MCF 10A (cell line): ENCODE measurements at regions not wholly inside any gene's neighbourhood (a gene's known extent, or its start where the extent isn't known, plus 50 kb on each side); places are given as distances from the start of the nearest gene placed in this dataset.

Experiments used
- BruUV-seq: library from RNA; stranded (reverse); fragments of 400-500 nt; replicated peaks from 2 replicates; lab custom pipeline; 2021; lab: Mats Ljungman, UMichigan
- CTCF ChIA-PET: fragments of 300-600 bp; sonication (Branson Sonifier 250); formaldehyde crosslinking; extraction: SDS; loops from one replicate; lab custom pipeline; 2021; ENCODE audit warnings: antibody characterized with exemption, inconsistent platforms; lab: Yijun Ruan, JAX
- POLR2A ChIA-PET: fragments of 300-600, 350-650 bp; sonication (Branson Sonifier 250); formaldehyde crosslinking; extraction: SDS; loops from one replicate; lab custom pipeline; 2020; ENCODE audit warnings: antibody characterized with exemption, inconsistent platforms; lab: Yijun Ruan, JAX
- DNase-seq: peaks from one replicate; pipeline ENCODE4 v3.0.0-alpha.2; 2018; ENCODE audit not compliant: unreplicated experiment
- H3K27ac Mint-ChIP-seq: one replicate; pipeline ENCODE4 v1.8.0; 2022; ENCODE audit warnings: mild to moderate bottlenecking, low read depth, mixed read lengths; ENCODE audit not compliant: unreplicated experiment
- H3K27me3 Mint-ChIP-seq: one replicate; pipeline ENCODE4 v1.8.0; 2022; ENCODE audit warnings: mixed read lengths; ENCODE audit not compliant: insufficient read depth, unreplicated experiment
- H3K36me3 Mint-ChIP-seq: one replicate; pipeline ENCODE4 v1.8.0; 2022; ENCODE audit warnings: mild to moderate bottlenecking, moderate library complexity, mixed read lengths; ENCODE audit not compliant: insufficient read depth, unreplicated experiment
- H3K4me1 Mint-ChIP-seq: one replicate; pipeline ENCODE4 v1.8.0; 2022; ENCODE audit warnings: mixed read lengths; ENCODE audit not compliant: insufficient read depth, unreplicated experiment
- H3K4me3 Mint-ChIP-seq: one replicate; pipeline ENCODE4 v1.8.0; 2022; ENCODE audit warnings: mild to moderate bottlenecking, moderate library complexity, mixed read lengths; ENCODE audit not compliant: unreplicated experiment
- H3K9me3 Mint-ChIP-seq: one replicate; pipeline ENCODE4 v1.8.0; 2022; ENCODE audit warnings: mixed read lengths; ENCODE audit not compliant: unreplicated experiment
- intact Hi-C: fragments of 100-400 bp; cut with micrococcal nuclease; formaldehyde crosslinking; loops from 2 replicates; pipeline ENCODE4 v1.14.1; 2022
- TF ChIP-seq, protein P1 (sequence below): fragments of 200-600 bp; IDR thresholded peaks from one replicate; pipeline ENCODE4 v1.8.0; 2022; ENCODE audit warnings: antibody characterized with exemption, mild to moderate bottlenecking; ENCODE audit not compliant: unreplicated experiment

DNA sequence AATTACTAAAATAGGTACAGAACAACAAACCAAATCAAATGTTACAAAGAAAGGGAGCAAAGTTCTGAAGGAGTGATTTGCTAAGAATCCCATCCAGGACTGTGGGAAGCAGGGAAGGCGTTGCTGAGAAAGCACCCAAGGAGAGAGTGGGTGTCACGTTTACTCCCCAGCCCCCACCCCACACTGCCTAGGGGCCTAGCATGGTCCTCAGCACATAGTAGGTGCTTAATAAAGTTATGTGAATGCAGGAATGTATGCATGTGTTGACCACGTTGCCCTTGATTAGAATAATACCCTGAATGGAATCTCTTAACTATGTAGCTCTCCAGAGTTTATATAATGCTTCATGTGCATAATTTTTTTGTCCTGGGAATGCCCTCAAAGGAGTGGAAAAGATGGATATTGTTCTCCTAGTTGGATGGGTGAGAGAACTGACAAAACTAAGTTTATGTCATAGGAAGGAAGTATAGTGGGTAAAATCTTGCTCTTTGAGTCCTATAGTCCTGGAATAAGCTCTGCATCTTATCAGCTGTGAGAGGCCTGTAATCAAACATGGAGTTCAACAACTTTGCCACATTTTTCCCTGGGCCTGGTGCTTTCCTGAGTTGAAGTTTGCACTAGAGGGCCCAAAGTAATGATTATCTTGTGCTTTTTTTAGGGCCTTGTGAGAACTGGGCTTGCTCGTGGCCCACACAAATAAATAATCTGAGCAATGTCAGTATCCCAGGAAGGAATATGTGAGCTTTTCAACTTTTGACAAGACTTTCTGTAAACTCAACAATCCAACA lies 53.8 kb upstream of the LMO2 start:
- intact Hi-C loops: no loop called here
- Mint-ChIP-seq H3K4me3 (no peak overlapping the region), H3K27ac (no peak overlapping the region), H3K36me3 (peaks cover 4% of the 10 kb centered on the region), H3K27me3 (no peaks in the 10 kb centered on the region), H3K4me1 (peaks cover 12% of the 10 kb centered on the region), H3K9me3 (no peaks in the 10 kb centered on the region)
- ChIA-PET POLR2A (no interaction called here), CTCF (interaction anchor here (0.6 to 2.0 kb wide), 2 partner anchors 88 to 137 kb away, joined by 3 to 8 read pairs; no protein-coding TSS in a partner anchor)
- no peak for DNase-seq
- no TSS peak for BruUV-seq
- TF ChIP-seq, protein P1, sequence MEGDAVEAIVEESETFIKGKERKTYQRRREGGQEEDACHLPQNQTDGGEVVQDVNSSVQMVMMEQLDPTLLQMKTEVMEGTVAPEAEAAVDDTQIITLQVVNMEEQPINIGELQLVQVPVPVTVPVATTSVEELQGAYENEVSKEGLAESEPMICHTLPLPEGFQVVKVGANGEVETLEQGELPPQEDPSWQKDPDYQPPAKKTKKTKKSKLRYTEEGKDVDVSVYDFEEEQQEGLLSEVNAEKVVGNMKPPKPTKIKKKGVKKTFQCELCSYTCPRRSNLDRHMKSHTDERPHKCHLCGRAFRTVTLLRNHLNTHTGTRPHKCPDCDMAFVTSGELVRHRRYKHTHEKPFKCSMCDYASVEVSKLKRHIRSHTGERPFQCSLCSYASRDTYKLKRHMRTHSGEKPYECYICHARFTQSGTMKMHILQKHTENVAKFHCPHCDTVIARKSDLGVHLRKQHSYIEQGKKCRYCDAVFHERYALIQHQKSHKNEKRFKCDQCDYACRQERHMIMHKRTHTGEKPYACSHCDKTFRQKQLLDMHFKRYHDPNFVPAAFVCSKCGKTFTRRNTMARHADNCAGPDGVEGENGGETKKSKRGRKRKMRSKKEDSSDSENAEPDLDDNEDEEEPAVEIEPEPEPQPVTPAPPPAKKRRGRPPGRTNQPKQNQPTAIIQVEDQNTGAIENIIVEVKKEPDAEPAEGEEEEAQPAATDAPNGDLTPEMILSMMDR: no peak

DNA sequence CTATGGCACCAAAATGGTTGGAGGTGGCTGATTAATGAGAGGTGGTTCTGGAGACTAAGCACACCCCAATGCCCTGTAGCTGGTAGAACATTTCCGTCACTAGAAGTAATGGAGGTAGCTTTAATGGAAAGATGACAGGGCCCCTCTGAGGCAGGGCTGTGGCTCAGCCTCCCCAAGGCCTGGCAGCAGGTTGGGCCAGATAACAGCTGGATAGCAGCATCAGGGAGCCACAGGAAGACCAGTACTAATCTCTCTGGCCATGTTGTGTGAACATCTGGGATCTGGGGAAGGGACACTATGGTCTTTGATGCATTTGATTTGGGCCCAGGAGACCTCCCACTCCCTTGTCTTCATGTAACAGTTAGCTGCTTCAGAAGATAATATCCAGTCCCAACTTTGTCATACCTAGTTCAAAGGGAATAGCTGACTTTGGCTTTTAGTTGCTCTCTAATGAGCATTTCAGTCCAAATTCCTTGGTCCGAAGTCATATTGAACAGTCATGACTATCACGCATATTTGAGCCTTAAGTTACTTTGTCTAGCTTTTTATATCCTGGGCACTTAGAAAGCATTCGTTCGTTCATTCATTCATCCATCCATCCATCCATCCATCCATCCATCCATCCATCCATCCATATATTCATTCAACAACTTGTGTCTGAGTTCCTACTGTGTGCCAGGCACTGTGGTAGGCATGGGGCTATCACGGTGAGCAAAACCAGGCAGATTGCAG lies 53.0 kb upstream of the LMO2 start:
- H3K36me3 Mint-ChIP-seq: peaks cover 4% of the 10 kb centered on the region
- TF ChIP-seq, protein P1: no peak
- POLR2A ChIA-PET: no interaction called here
- CTCF ChIA-PET: interaction anchor here (0.6 to 2.0 kb wide), 2 partner anchors 87 to 136 kb away, joined by 3 to 8 read pairs; no protein-coding TSS in a partner anchor
- H3K4me1 Mint-ChIP-seq: peaks cover 12% of the 10 kb centered on the region
- BruUV-seq: no TSS peak
- intact Hi-C loops: no loop called here
- no peak for DNase-seq
- H3K4me3 Mint-ChIP-seq: no peak overlapping the region
- no peaks in the 10 kb centered on the region for H3K27me3 Mint-ChIP-seq
- no peaks in the 10 kb centered on the region for H3K9me3 Mint-ChIP-seq
- no peak overlapping the region for H3K27ac Mint-ChIP-seq

DNA sequence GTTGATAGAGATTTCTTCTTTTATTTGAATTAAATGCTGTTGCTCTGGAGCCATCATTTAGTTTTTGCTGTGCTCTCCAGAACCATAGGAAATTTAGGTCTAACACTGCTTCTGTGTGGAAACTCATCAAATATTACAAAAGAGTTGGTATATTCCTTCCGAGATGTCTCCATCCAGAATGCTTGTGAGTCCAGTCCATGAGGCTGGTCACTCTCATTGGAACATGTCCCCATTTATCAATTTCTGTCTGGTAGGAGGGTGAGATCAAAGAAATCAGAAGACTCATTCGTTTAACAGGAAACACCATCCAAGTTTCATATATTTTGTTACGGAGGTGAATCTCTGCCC lies 52.4 kb upstream of the LMO2 start:
- no peaks in the 10 kb centered on the region for H3K9me3 Mint-ChIP-seq
- no TSS peak for BruUV-seq
- H3K27ac Mint-ChIP-seq: no peak overlapping the region
- intact Hi-C loops: no loop called here
- H3K4me1 Mint-ChIP-seq: peaks cover 12% of the 10 kb centered on the region
- ChIA-PET CTCF (interaction anchor here (1.3 kb wide), 2 partner anchors 26 to 87 kb away, joined by 4 to 7 read pairs; no protein-coding TSS in a partner anchor), POLR2A (no interaction called here)
- H3K27me3 Mint-ChIP-seq: no peaks in the 10 kb centered on the region
- DNase-seq: no peak
- peaks cover 4% of the 10 kb centered on the region for H3K36me3 Mint-ChIP-seq
- TF ChIP-seq, protein P1: no peak
- no peak overlapping the region for H3K4me3 Mint-ChIP-seq

DNA sequence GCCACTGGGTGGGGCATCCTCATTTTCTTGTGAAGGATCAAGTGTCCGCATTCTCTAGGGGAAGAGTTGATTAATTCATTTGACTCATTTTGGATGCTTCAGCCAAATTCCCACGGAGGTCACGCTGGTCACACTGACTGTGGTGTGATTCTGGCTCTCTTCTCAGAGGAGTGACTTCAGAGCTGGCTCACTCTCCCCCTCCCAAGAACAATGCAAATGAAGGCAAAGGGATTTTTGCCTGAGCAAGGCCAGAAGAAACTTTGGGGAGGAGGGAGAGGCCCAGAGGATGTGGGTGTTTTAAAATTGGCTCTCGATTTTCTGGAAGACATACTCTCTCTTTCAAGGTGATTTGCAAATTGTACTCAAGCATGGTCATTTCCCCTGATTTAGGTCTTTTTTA lies 51.1 kb upstream of the LMO2 start:
- intact Hi-C loops: no loop called here
- DNase-seq: peak; percentile 52

More for the DNA sequence above, 51.1 kb upstream of the LMO2 start:
- POLR2A ChIA-PET: no interaction called here
- H3K27ac Mint-ChIP-seq: no peak overlapping the region
- CTCF ChIA-PET: interaction anchor here (0.6 to 1.3 kb wide), 5 partner anchors 27 to 85 kb away, joined by 3 to 7 read pairs (median 4); no protein-coding TSS in a partner anchor
- no peak overlapping the region for H3K4me3 Mint-ChIP-seq
- peaks cover 12% of the 10 kb centered on the region for H3K4me1 Mint-ChIP-seq
- H3K27me3 Mint-ChIP-seq: no peaks in the 10 kb centered on the region
- no peaks in the 10 kb centered on the region for H3K9me3 Mint-ChIP-seq
- BruUV-seq: no TSS peak
- H3K36me3 Mint-ChIP-seq: peaks cover 4% of the 10 kb centered on the region
- TF ChIP-seq, protein P1: no peak
